Epithelial cell of proximal tubule (primary cell): ENCODE measurements at regions not wholly inside any gene's neighbourhood (a gene's known extent, or its start where the extent isn't known, plus 50 kb on each side); places are given as distances from the start of the nearest gene placed in this dataset.
"Not testable (repeated sequence)": the region's sequence is repeated elsewhere in the genome, so short reads cannot be mapped to it uniquely, and the experiment has no call there.

Source experiments
- DNase-seq: peaks from one replicate; pipeline ENCODE4 v3.0.0-alpha.2; 2011; ENCODE audit warnings: low read depth
- H3K4me3 ChIP-seq: 2 replicates; pipeline ENCODE4 v1.5.1; 2011; ENCODE audit warnings: low read depth, mild to moderate bottlenecking, low read length
- CTCF ChIP-seq: conservative IDR thresholded peaks from 2 replicates; pipeline ENCODE4 v1.5.1; 2012; ENCODE audit warnings: low read depth, mild to moderate bottlenecking, low read length

DNA sequence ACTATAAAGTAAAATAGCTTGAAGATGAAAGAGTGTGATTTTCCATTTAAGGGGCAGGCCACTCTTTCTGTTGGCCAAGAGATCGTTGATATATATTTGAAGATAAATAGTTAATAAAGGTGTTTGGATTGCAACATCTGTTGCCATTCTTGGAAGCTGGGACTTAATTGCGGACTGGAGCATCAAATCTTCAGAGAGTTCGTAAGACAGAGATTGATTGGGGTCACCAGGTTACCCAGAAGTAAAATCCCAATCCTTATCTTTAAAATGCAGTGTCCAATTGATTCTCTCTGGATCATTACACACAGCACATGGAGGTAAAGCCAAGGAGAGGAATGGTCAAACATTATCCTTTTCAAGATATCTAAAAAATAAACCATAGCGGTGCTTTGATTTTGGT lies 220.8 kb upstream of the HES1 start:
- no peak for DNase-seq
- no peak for TF ChIP-seq CTCF
- no peak overlapping the region for H3K4me3 ChIP-seq

DNA sequence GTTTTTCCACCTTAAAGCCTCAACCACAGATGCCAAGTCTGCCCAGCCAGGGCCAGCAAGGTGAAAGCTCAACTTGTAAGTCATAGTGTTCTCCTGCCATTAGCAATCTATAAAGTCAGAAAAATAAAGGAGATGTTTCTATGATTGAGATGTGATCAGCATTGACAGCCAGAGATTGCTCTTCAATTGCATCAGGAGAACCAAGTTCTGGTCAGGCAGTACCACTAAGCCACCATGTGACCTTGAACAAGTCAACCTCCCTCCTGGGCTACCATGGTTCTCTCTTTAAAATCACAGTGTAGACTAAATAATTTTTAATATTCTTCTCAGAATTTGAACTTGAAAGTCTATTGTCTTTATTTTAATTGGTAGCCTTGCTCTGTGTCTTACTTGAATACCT lies 220.3 kb upstream of the HES1 start:
- no peak overlapping the region for H3K4me3 ChIP-seq
- no peak for TF ChIP-seq CTCF
- DNase-seq: no peak

DNA sequence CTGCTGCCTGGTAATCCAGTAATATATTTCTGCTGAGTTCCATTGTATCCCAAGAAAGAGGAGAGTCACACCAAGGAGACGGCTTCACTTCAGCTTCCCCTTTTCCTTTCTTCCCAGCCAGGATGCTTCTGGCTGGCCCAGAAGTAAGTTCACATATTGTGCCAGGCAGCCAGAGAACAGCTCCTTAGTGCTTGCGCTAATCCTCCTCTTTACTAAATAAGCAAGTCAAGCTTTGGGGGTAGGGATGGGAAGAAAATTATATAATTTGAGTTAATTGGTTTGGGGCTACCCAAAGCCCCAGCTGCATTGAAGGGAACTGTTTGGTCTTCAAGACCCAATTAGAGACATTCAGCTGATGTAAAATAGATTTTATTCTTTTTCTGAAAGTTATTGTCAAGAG lies 218.8 kb upstream of the HES1 start:
- no peak for DNase-seq
- TF ChIP-seq CTCF: no peak
- no peak overlapping the region for H3K4me3 ChIP-seq

DNA sequence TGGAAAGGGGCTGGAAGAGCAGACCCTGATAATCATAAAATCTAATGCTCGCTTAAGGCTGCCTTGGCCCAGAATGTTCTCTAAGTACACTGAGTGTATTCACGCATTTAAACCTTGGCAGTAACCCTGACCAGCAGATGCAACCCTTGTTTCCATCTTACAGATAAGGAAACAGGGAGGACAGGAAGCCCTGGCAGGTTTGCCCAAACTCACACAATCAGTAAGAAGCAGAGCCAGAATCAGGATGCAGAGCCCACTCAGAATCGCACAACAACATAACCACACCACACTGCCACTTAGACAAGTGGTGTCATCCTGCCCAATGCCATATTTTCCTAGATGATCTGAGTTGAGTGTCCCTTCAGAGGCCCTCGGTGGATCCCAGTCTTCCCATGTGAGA lies 214.5 kb upstream of the HES1 start:
- DNase-seq: no peak
- TF ChIP-seq CTCF: no peak
- no peak overlapping the region for H3K4me3 ChIP-seq

GRCh38 chr3:193922034-193922774 lies 213.7 kb upstream of the HES1 start:
- no peak for TF ChIP-seq CTCF
- H3K4me3 ChIP-seq: no peak overlapping the region
- DNase-seq: no peak

- DNase-seq, H3K4me3 ChIP-seq: not testable (repeated sequence)
Observed at GRCh38 chr3:193923958-193924357, 212.0 kb upstream of the HES1 start.

- not testable (repeated sequence) for DNase-seq, H3K4me3 ChIP-seq
Observed at GRCh38 chr3:193926071-193926470, 209.9 kb upstream of the HES1 start.

GRCh38 chr3:193927413-193928206 lies 208.3 kb upstream of the HES1 start:
- DNase-seq, H3K4me3 ChIP-seq: not testable (repeated sequence)
